Effector memory CD8-positive, alpha-beta T cell (primary cell): ENCODE measurements at regions not wholly inside any gene's neighbourhood (a gene's known extent, or its start where the extent isn't known, plus 50 kb on each side); places are given as distances from the start of the nearest gene placed in this dataset.

Experiments used
- ATAC-seq: fragments of 150-1000 bp; cut with Tn5 transposase; replicated peaks from 2 replicates; pipeline ENCODE4 v1.10.0; 2021; ENCODE audit warnings: mild to moderate bottlenecking, moderate library complexity
- DNase-seq, 3 experiments: peaks; one replicate each; pipeline ENCODE4 v3.0.0; 2021
- H3K27ac Mint-ChIP-seq, 2 donors: one replicate each; pipeline ENCODE4 v1.8.0; 2022; ENCODE audit warnings: mild to moderate bottlenecking in 2 of 2, mixed read lengths in 2 of 2, moderate library complexity in 2 of 2
- H3K27me3 Mint-ChIP-seq, 2 donors: one replicate each; pipeline ENCODE4 v1.8.0; 2022; ENCODE audit warnings: mixed read lengths in 2 of 2
- H3K36me3 Mint-ChIP-seq: one replicate; pipeline ENCODE4 v1.8.0; 2022; ENCODE audit warnings: mild to moderate bottlenecking, moderate library complexity, mixed read lengths; ENCODE audit not compliant: insufficient read depth
- H3K4me1 Mint-ChIP-seq, 2 donors: one replicate each; pipeline ENCODE4 v1.8.0; 2022; ENCODE audit warnings: low read depth in 2 of 2, mixed read lengths in 2 of 2
- H3K4me3 Mint-ChIP-seq, 2 donors: one replicate each; pipeline ENCODE4 v1.8.0; 2022; ENCODE audit warnings: mild to moderate bottlenecking in 2 of 2, mixed read lengths in 2 of 2, moderate library complexity in 2 of 2
- H3K9me3 Mint-ChIP-seq, 2 donors: one replicate each; pipeline ENCODE4 v1.8.0; 2022; ENCODE audit warnings: mixed read lengths in 2 of 2

GRCh38 chr5:89864941-89865340 lies 544.6 kb downstream of the CETN3 start:
- H3K36me3 Mint-ChIP-seq: peaks cover under 1% of the 10 kb centered on the region
- H3K27ac Mint-ChIP-seq: no peak overlapping the region
- ATAC-seq: no peak
- H3K4me1 Mint-ChIP-seq: no peaks in the 10 kb centered on the region
- peaks cover 1 to 2% of the 10 kb centered on the region in 2 donors for H3K9me3 Mint-ChIP-seq
- no peak for DNase-seq
- no peaks in the 10 kb centered on the region for H3K27me3 Mint-ChIP-seq
- no peak overlapping the region for H3K4me3 Mint-ChIP-seq

- Mint-ChIP-seq H3K36me3 (no peaks in the 10 kb centered on the region), H3K27me3 (no peaks in the 10 kb centered on the region), H3K4me1 (no peaks in the 10 kb centered on the region), H3K27ac (no peak overlapping the region), H3K4me3 (no peak overlapping the region), H3K9me3 (peaks cover 8 to 14% of the 10 kb centered on the region in 2 donors)
- DNase-seq (no peak), ATAC-seq (no peak)
Observed at GRCh38 chr5:89857790-89858189, 551.8 kb downstream of the CETN3 start.

GRCh38 chr5:89855417-89855816 lies 554.1 kb downstream of the CETN3 start:
- Mint-ChIP-seq H3K9me3 (peaks cover 8 to 14% of the 10 kb centered on the region in 2 donors), H3K27ac (no peak overlapping the region), H3K4me3 (no peak overlapping the region), H3K36me3 (no peaks in the 10 kb centered on the region), H3K27me3 (no peaks in the 10 kb centered on the region), H3K4me1 (no peaks in the 10 kb centered on the region)
- ATAC-seq (no peak), DNase-seq (no peak)

DNA sequence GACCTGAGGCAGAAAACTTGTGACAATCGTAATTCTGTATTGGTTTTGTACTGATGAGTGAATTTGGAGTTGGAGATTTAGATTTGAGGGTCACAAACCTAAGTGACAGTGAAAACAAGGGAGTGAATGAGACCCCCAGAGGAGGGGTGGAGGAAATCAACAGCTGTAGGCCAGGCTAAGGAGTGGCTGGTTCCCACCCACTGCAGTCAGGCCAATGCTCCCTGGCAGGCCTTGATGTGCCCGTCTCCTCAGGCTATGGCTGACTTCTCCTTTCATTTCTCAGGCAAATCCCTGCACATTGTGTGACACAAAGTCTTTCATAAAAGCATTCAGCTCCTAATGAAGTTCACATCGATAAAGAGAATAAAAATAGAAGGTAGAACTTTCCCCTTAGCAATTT lies 557.6 kb downstream of the CETN3 start:
- DNase-seq (no peak), ATAC-seq (no peak)
- H3K27me3 Mint-ChIP-seq: no peaks in the 10 kb centered on the region
- no peak overlapping the region for H3K4me3 Mint-ChIP-seq
- no peak overlapping the region for H3K27ac Mint-ChIP-seq
- H3K4me1 Mint-ChIP-seq: no peaks in the 10 kb centered on the region
- no peaks in the 10 kb centered on the region for H3K9me3 Mint-ChIP-seq
- H3K36me3 Mint-ChIP-seq: no peaks in the 10 kb centered on the region

DNA sequence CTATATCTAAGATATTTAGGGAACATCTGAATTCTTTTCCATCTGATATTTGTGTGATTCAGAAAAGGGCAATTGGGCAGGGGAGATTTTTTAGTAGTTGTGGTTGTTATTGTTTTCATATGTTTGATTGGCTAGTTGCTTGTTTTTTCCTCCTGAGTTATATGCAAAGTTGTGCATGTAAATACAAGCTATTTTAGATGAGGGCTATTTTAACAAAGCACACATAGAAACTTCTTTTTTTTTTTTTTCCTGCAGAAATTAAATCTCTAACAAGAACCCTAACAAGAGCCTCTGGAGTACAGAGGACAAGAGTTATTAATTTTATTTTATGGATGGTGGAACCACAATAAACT lies 559.1 kb downstream of the CETN3 start:
- Mint-ChIP-seq H3K4me3 (no peak overlapping the region), H3K27ac (no peak overlapping the region), H3K4me1 (no peaks in the 10 kb centered on the region), H3K27me3 (no peaks in the 10 kb centered on the region), H3K9me3 (peaks cover 0 to 2% of the 10 kb centered on the region in 2 donors), H3K36me3 (no peaks in the 10 kb centered on the region)
- no peak for DNase-seq
- ATAC-seq: no peak

GRCh38 chr5:89849830-89850512 lies 559.6 kb downstream of the CETN3 start:
- DNase-seq: no peak
- Mint-ChIP-seq H3K9me3 (peaks cover 0 to 2% of the 10 kb centered on the region in 2 donors), H3K4me1 (no peaks in the 10 kb centered on the region), H3K27me3 (no peaks in the 10 kb centered on the region), H3K36me3 (no peaks in the 10 kb centered on the region), H3K27ac (no peak overlapping the region), H3K4me3 (no peak overlapping the region)
- no peak for ATAC-seq

DNA sequence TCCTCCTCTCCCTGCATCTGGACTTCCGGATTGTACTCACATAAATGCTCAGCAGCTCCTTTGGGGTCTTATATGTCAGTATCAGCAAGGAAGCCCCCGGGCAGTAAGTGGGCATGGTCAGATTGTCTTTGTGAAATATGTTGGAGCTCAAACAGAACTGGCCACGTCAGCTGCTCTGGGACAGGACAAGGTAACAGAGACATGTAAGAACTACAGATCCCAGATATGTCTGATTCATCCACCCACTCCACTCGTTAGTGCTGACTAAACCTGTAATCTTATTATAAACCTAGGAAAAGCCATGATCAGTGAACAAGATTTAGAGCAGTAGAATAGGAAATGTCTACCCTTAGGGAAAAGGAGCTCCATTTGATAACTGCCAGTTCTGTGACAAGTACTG lies 561.8 kb downstream of the CETN3 start:
- no peaks in the 10 kb centered on the region for H3K36me3 Mint-ChIP-seq
- no peaks in the 10 kb centered on the region for H3K27me3 Mint-ChIP-seq
- H3K4me3 Mint-ChIP-seq: no peak overlapping the region
- H3K4me1 Mint-ChIP-seq: no peaks in the 10 kb centered on the region
- no peak for DNase-seq
- H3K27ac Mint-ChIP-seq: no peak overlapping the region
- H3K9me3 Mint-ChIP-seq: peaks cover 0 to 2% of the 10 kb centered on the region in 2 donors
- ATAC-seq: no peak

- Mint-ChIP-seq H3K36me3 (no peaks in the 10 kb centered on the region), H3K27ac (no peak overlapping the region), H3K9me3 (peaks cover 0 to 2% of the 10 kb centered on the region in 2 donors), H3K4me3 (no peak overlapping the region), H3K27me3 (no peaks in the 10 kb centered on the region), H3K4me1 (no peaks in the 10 kb centered on the region)
- no peak for ATAC-seq
- DNase-seq: no peak
Observed at GRCh38 chr5:89844548-89844947, 565.0 kb downstream of the CETN3 start.

DNA sequence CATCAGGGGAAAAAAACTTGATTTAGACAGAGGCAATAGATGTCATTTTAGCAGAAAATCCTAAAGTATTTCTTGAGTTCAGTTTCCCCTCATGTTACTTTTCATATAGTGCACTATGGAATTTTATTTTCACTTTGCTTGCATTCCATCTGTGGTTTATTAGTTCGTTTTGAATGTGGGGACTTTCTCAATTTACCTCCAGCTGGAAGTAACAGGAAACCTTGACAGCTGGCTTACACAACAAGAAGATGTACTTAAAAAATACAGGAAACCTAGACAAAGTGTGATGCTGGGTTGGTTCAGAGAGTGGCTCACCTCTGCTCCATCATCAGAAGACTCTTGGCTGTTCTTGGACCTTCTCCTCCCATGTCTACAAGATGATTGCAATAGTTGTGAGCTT lies 567.0 kb downstream of the CETN3 start:
- H3K4me3 Mint-ChIP-seq: no peak overlapping the region
- H3K36me3 Mint-ChIP-seq: no peaks in the 10 kb centered on the region
- ATAC-seq: no peak
- DNase-seq: no peak
- no peak overlapping the region for H3K27ac Mint-ChIP-seq
- H3K27me3 Mint-ChIP-seq: no peaks in the 10 kb centered on the region
- H3K4me1 Mint-ChIP-seq: no peaks in the 10 kb centered on the region
- peaks cover 0 to 2% of the 10 kb centered on the region in 2 donors for H3K9me3 Mint-ChIP-seq

DNA sequence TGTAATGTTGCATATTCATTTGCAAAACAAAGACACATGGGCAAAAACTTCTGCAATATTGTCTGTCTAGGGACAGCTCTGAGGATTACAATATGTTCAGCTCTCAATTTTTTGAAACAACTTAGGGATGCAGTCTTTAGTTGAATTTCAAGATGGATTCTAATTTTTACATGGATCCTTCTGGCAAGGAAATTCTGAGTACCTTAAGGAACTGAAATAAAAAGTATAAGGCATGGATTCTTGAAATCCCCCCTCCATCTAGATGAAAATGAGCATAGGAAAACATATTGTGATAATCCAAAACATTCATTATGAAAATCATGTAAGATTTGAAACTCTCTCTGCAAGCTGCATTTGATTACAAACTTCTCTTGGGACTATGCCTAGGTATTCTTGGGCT lies 568.6 kb downstream of the CETN3 start:
- H3K27ac Mint-ChIP-seq: no peak overlapping the region
- H3K4me1 Mint-ChIP-seq: no peaks in the 10 kb centered on the region

GRCh38 chr5:89830691-89831090 lies 578.9 kb downstream of the CETN3 start:
- Mint-ChIP-seq H3K4me1 (no peaks in the 10 kb centered on the region), H3K9me3 (peaks cover 3 to 9% of the 10 kb centered on the region in 2 donors), H3K27ac (no peak overlapping the region), H3K27me3 (no peaks in the 10 kb centered on the region), H3K36me3 (no peaks in the 10 kb centered on the region), H3K4me3 (no peak overlapping the region)
- no peak for DNase-seq
- ATAC-seq: no peak

More for the DNA sequence above, 568.6 kb downstream of the CETN3 start:
- Mint-ChIP-seq H3K36me3 (no peaks in the 10 kb centered on the region), H3K9me3 (peaks cover 1 to 14% of the 10 kb centered on the region in 2 donors), H3K4me3 (no peak overlapping the region), H3K27me3 (no peaks in the 10 kb centered on the region)
- ATAC-seq: no peak
- no peak for DNase-seq

GRCh38 chr5:89827960-89828359 lies 581.6 kb downstream of the CETN3 start:
- H3K36me3 Mint-ChIP-seq: no peaks in the 10 kb centered on the region
- DNase-seq (no peak), ATAC-seq (no peak)
- no peaks in the 10 kb centered on the region for H3K27me3 Mint-ChIP-seq
- H3K4me1 Mint-ChIP-seq: no peaks in the 10 kb centered on the region
- H3K27ac Mint-ChIP-seq: no peak overlapping the region
- H3K9me3 Mint-ChIP-seq: peaks cover 5 to 15% of the 10 kb centered on the region in 2 donors
- H3K4me3 Mint-ChIP-seq: no peak overlapping the region

GRCh38 chr5:89827359-89827758 lies 582.2 kb downstream of the CETN3 start:
- DNase-seq (no peak), ATAC-seq (no peak)
- Mint-ChIP-seq H3K36me3 (no peaks in the 10 kb centered on the region), H3K27ac (no peak overlapping the region), H3K4me3 (no peak overlapping the region), H3K9me3 (peaks cover 6 to 17% of the 10 kb centered on the region in 2 donors), H3K4me1 (no peaks in the 10 kb centered on the region), H3K27me3 (no peaks in the 10 kb centered on the region)

DNA sequence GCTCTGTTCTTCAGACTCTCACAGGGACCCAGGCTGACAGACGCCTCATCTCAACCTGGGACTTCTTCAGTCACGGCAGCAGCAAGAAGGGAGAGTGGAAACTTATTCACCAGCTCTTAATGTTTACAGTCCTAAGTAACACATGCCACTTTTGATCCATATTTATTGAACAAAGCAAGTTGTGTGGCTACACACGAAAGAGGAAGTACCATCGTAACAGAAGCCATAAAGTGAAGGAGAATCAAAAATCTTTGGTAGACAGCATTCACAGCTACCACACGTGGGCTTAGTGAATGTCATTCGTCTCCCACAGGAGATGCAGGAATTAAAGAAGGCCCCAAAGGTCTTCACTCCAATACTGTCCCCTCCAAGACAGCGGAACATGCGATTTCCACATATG lies 582.6 kb downstream of the CETN3 start:
- no peaks in the 10 kb centered on the region for H3K4me1 Mint-ChIP-seq
- H3K9me3 Mint-ChIP-seq: peaks cover 7 to 17% of the 10 kb centered on the region in 2 donors
- no peaks in the 10 kb centered on the region for H3K36me3 Mint-ChIP-seq
- H3K4me3 Mint-ChIP-seq: no peak overlapping the region
- H3K27ac Mint-ChIP-seq: no peak overlapping the region
- no peaks in the 10 kb centered on the region for H3K27me3 Mint-ChIP-seq
- ATAC-seq (no peak), DNase-seq (no peak)

GRCh38 chr5:89823046-89823445 lies 586.5 kb downstream of the CETN3 start:
- Mint-ChIP-seq H3K27ac (no peak overlapping the region), H3K4me1 (no peaks in the 10 kb centered on the region), H3K4me3 (no peak overlapping the region), H3K9me3 (peaks cover 5 to 8% of the 10 kb centered on the region in 2 donors), H3K27me3 (no peaks in the 10 kb centered on the region), H3K36me3 (no peaks in the 10 kb centered on the region)
- ATAC-seq (no peak), DNase-seq (no peak)
